HCT116 (cell line): ENCODE measurements at regions not wholly inside any gene's neighbourhood (a gene's known extent, or its start where the extent isn't known, plus 50 kb on each side); places are given as distances from the start of the nearest gene placed in this dataset.

Experiments used
- ATAC-seq: fragments of 200-7000 bp; cut with Tn5 transposase; 2 replicates; pipeline ENCODE4 v1.9.1; 2020; ENCODE audit warnings: mild to moderate bottlenecking, moderate library complexity
- BruUV-seq: library from RNA; stranded (reverse); fragments of 400-500 nt; replicated peaks from 2 replicates; lab custom pipeline; 2021; lab: Mats Ljungman, UMichigan
- CTCF ChIA-PET: fragments of 300-600 bp; sonication (Branson Sonifier 250); formaldehyde crosslinking; loops from one replicate; lab custom pipeline; 2021; ENCODE audit warnings: antibody characterized with exemption; lab: Charles Lee
- POLR2A ChIA-PET: fragments of 300-600, 350-600 bp; sonication (Branson Sonifier 250); formaldehyde crosslinking; loops from one replicate; lab custom pipeline; 2021; ENCODE audit warnings: antibody characterized with exemption; lab: Charles Lee
- RAD21 ChIA-PET, 2 experiments: fragments of 300-600 bp; sonication (Branson Sonifier 250); formaldehyde crosslinking; loops; one replicate each; lab custom pipeline; 2023; ENCODE audit warnings: low total read pairs in 2 of 2; ENCODE audit not compliant: uncharacterized antibody in 2 of 2, unreplicated experiment in 2 of 2, low non-redundant PET in 1 of 2; lab: Charles Lee
- DNase-seq: peaks from one replicate; pipeline ENCODE4 v3.0.0-alpha.2; 2010; ENCODE audit warnings: low read depth, low spot score
- H2AFZ ChIP-seq: fragments of 200-600 bp; shearing (Covaris generic), sonication (generic); 2 replicates; pipeline ENCODE4 v1.6.1; 2017; ENCODE audit warnings: low read depth, mixed run types, mixed read lengths, antibody characterized with exemption, low read length; ENCODE audit not compliant: poor library complexity, severe bottlenecking
- H3K27ac ChIP-seq: 2 replicates; pipeline ENCODE4 v1.5.1; 2012; ENCODE audit warnings: low read depth, low read length
- H3K27me3 ChIP-seq: fragments of 200-600 bp; sonication (generic); 2 replicates; pipeline ENCODE4 v1.6.1; 2016; ENCODE audit warnings: mixed run types, low read length, mixed read lengths; ENCODE audit not compliant: insufficient read depth
- H3K36me3 ChIP-seq, 2 experiments: fragments of 200-500 bp in 1 of 2; fragments of 200-600 bp in 1 of 2; sonication (Bioruptor generic) in 1 of 2; sonication (generic) in 1 of 2; 2 replicates each; pipeline versions ENCODE4 v1.5.1 to v1.6.1; 2014 to 2016; ENCODE audit warnings: low read length in 2 of 2, inconsistent platforms in 1 of 2, mixed read lengths in 1 of 2, mixed run types in 1 of 2; ENCODE audit not compliant: insufficient read depth in 2 of 2, control insufficient read depth in 1 of 2
- H3K4me1 ChIP-seq, 2 experiments: fragments of 200-600 bp in 1 of 2; sonication (generic) in 1 of 2; 2 replicates each; pipeline versions ENCODE4 v1.5.1 to v1.6.1; 2012 to 2017; ENCODE audit warnings: low read length in 2 of 2, inconsistent platforms in 1 of 2, mild to moderate bottlenecking in 1 of 2, mixed read lengths in 1 of 2, mixed run types in 1 of 2, moderate library complexity in 1 of 2; ENCODE audit not compliant: insufficient read depth in 2 of 2, control insufficient read depth in 1 of 2
- H3K4me2 ChIP-seq: fragments of 200-600 bp; sonication (generic); 2 replicates; pipeline ENCODE4 v1.6.1; 2017; ENCODE audit warnings: mixed run types, low read length, mixed read lengths
- H3K4me3 ChIP-seq, 2 experiments: fragments of 200-600 bp in 1 of 2; sonication (generic) in 1 of 2; replicated peaks in 1 of 2; 2 replicates each; pipeline ENCODE4 v1.5.1; 2011 to 2016; ENCODE audit warnings: low read length in 2 of 2, control low read depth in 1 of 2, low read depth in 1 of 2, mild to moderate bottlenecking in 1 of 2, mixed read lengths in 1 of 2, mixed run types in 1 of 2
- H3K79me2 ChIP-seq: fragments of 200-600 bp; sonication (generic); 2 replicates; pipeline ENCODE4 v1.6.1; 2017; ENCODE audit warnings: mild to moderate bottlenecking, mixed run types, low read length, moderate library complexity, mixed read lengths; ENCODE audit not compliant: insufficient read depth
- H3K9ac ChIP-seq: fragments of 200-600 bp; sonication (generic); 2 replicates; pipeline ENCODE4 v1.6.1; 2016; ENCODE audit warnings: low read length, mixed read lengths
- H3K9me2 ChIP-seq: fragments of 200-600 bp; sonication (generic), shearing (Covaris generic); 2 replicates; pipeline ENCODE4 v1.6.1; 2017; ENCODE audit warnings: mixed run types, mild to moderate bottlenecking, moderate library complexity; ENCODE audit not compliant: insufficient read depth
- H3K9me3 ChIP-seq, 2 experiments: fragments of 200-500 bp in 1 of 2; fragments of 200-600 bp in 1 of 2; sonication (Bioruptor generic) in 1 of 2; sonication (generic) in 1 of 2; 2 replicates each; pipeline ENCODE4 v1.6.1; 2014 to 2017; ENCODE audit warnings: low read length in 2 of 2, mixed read lengths in 2 of 2, inconsistent platforms in 1 of 2, low read depth in 1 of 2, mild to moderate bottlenecking in 1 of 2, mixed run types in 1 of 2, moderate library complexity in 1 of 2; ENCODE audit not compliant: control insufficient read depth in 1 of 2, insufficient read depth in 1 of 2
- H4K20me1 ChIP-seq: fragments of 200-600 bp; sonication (generic), shearing (Covaris generic); 2 replicates; pipeline ENCODE4 v1.6.1; 2017; ENCODE audit warnings: mixed run types, mild to moderate bottlenecking, moderate library complexity; ENCODE audit not compliant: insufficient read depth
- CBX3 ChIP-seq: IDR thresholded peaks from 2 replicates; pipeline ENCODE4 v1.6.1; 2012; ENCODE audit warnings: low read depth
- ELF1 ChIP-seq: IDR thresholded peaks from 2 replicates; pipeline ENCODE4 v1.6.1; 2012; ENCODE audit warnings: low read depth, borderline replicate concordance
- EZH2 ChIP-seq: fragments of 200-600 bp; sonication (generic); IDR thresholded peaks from 2 replicates; pipeline ENCODE4 v1.6.1; 2017; ENCODE audit warnings: antibody characterized with exemption, mixed run types
- RAD21 ChIP-seq: IDR thresholded peaks from 2 replicates; pipeline ENCODE4 v1.6.1; 2012; ENCODE audit warnings: low read depth, mild to moderate bottlenecking
- ZNF274 ChIP-seq: fragments of 200-500 bp; sonication (Bioruptor generic); IDR thresholded peaks from 2 replicates; pipeline ENCODE4 v1.6.1; 2014; ENCODE audit warnings: mild to moderate bottlenecking, low read depth, low read length, inconsistent platforms
- intact Hi-C: fragments of 100-400 bp; cut with micrococcal nuclease; formaldehyde crosslinking; loops from 2 replicates; pipeline ENCODE4 v1.10.0; 2022
- TF ChIP-seq, protein P1 (sequence below): IDR thresholded peaks from 2 replicates; pipeline ENCODE4 v1.6.1; 2012; ENCODE audit warnings: low read depth
- TF ChIP-seq, protein P2 (sequence below): IDR thresholded peaks from 2 replicates; pipeline ENCODE4 v1.6.1; 2012
- TF ChIP-seq, protein P3 (sequence below): IDR thresholded peaks from 2 replicates; pipeline ENCODE4 v1.6.1; 2012

DNA sequence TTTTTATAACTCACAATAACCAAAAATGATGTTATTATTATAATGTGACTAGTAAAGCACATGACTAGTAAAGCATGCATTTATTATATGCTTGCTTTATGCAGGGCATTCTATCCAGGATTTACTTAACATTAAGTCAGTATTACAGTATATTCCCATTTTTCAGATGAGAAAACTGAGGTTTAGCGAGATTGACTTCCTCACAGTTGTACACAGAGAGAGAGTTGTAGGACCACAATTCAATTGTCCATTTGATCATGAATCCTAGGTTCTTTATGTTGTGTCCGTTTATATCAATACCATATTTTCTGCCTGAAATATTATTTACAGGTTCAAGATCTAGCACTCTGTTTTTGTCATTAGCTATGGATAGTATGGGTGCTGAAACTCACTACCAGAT is 301.5 kb downstream of the PRL start:
- no peaks in the 10 kb centered on the region for H3K79me2 ChIP-seq
- H3K9me3 ChIP-seq, result no peaks in the 10 kb centered on the region

DNA sequence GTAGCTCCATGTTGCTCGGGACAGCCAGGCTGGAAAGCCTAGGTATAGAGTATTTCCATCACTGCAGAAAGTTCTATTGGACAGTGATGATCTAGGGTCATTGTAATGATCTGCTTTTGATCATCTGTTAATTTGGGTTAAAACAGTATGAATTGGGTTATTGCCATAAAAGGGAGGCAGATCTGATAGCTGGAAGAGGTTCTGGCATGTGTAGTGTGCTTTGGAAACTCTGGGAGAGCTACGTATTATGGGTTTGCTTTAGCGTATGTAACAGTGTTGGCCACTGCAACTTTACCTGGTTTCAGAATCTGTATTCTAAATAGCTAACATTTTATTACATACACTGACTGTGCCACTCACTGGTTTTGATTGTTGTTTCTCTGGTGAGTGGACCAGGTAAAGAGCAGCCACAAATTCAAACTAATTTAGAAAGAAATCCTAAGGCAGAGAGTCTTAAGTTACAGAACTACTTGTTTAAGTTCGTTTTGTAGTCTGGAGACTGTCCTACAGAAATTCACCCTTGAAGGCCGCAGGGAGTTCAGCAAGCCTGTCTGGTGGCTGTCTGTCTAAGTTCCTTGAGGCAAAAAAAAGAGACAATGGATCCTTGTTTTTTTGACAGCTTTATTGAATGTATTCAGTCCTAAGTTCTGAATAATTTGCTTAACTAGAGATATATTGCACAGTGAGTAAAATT is 300.3 kb downstream of the PRL start:
- intact Hi-C loops, result no loop called here
- no peaks in the 10 kb centered on the region for H3K36me3 ChIP-seq
- H3K9me3 ChIP-seq, result no peaks in the 10 kb centered on the region
- no peak overlapping the region for H3K4me3 ChIP-seq
- ChIA-PET RAD21 (no interaction called here), CTCF (no interaction called here), POLR2A (no interaction called here)
- H3K27ac ChIP-seq, result no peak overlapping the region
- H3K79me2 ChIP-seq, result no peaks in the 10 kb centered on the region
- no peak for DNase-seq
- no peaks in the 10 kb centered on the region for H3K9me2 ChIP-seq
- TF ChIP-seq CBX3 (no peak), ELF1 (no peak), RAD21 (no peak), EZH2 (no peak)
- TF ChIP-seq, protein P1, sequence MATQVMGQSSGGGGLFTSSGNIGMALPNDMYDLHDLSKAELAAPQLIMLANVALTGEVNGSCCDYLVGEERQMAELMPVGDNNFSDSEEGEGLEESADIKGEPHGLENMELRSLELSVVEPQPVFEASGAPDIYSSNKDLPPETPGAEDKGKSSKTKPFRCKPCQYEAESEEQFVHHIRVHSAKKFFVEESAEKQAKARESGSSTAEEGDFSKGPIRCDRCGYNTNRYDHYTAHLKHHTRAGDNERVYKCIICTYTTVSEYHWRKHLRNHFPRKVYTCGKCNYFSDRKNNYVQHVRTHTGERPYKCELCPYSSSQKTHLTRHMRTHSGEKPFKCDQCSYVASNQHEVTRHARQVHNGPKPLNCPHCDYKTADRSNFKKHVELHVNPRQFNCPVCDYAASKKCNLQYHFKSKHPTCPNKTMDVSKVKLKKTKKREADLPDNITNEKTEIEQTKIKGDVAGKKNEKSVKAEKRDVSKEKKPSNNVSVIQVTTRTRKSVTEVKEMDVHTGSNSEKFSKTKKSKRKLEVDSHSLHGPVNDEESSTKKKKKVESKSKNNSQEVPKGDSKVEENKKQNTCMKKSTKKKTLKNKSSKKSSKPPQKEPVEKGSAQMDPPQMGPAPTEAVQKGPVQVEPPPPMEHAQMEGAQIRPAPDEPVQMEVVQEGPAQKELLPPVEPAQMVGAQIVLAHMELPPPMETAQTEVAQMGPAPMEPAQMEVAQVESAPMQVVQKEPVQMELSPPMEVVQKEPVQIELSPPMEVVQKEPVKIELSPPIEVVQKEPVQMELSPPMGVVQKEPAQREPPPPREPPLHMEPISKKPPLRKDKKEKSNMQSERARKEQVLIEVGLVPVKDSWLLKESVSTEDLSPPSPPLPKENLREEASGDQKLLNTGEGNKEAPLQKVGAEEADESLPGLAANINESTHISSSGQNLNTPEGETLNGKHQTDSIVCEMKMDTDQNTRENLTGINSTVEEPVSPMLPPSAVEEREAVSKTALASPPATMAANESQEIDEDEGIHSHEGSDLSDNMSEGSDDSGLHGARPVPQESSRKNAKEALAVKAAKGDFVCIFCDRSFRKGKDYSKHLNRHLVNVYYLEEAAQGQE, result no peak
- TF ChIP-seq, protein P2, sequence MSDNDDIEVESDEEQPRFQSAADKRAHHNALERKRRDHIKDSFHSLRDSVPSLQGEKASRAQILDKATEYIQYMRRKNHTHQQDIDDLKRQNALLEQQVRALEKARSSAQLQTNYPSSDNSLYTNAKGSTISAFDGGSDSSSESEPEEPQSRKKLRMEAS, result no peak
- no peaks in the 10 kb centered on the region for H3K27me3 ChIP-seq
- BruUV-seq, result no TSS peak
- no peak overlapping the region for H2AFZ ChIP-seq
- no peaks in the 10 kb centered on the region for H4K20me1 ChIP-seq
- H3K4me2 ChIP-seq, result no peak overlapping the region
- no peak overlapping the region for H3K9ac ChIP-seq
- ATAC-seq, result no peak
- no peaks in the 10 kb centered on the region for H3K4me1 ChIP-seq

More for the DNA sequence above, 301.5 kb downstream of the PRL start:
- ChIA-PET CTCF (no interaction called here), POLR2A (no interaction called here), RAD21 (no interaction called here)
- H3K27me3 ChIP-seq, result no peaks in the 10 kb centered on the region
- no peaks in the 10 kb centered on the region for H3K4me1 ChIP-seq
- H3K4me2 ChIP-seq, result no peak overlapping the region
- DNase-seq (no peak), ATAC-seq (no peak)
- H3K4me3 ChIP-seq, result no peak overlapping the region
- H3K36me3 ChIP-seq, result no peaks in the 10 kb centered on the region
- H3K27ac ChIP-seq, result no peak overlapping the region
- no peak overlapping the region for H2AFZ ChIP-seq
- no TSS peak for BruUV-seq
- no peaks in the 10 kb centered on the region for H3K9me2 ChIP-seq
- TF ChIP-seq, protein P3, sequence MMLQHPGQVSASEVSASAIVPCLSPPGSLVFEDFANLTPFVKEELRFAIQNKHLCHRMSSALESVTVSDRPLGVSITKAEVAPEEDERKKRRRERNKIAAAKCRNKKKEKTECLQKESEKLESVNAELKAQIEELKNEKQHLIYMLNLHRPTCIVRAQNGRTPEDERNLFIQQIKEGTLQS, result no peak
- no peak for TF ChIP-seq ZNF274
- no peaks in the 10 kb centered on the region for H4K20me1 ChIP-seq
- intact Hi-C loops, result no loop called here
- H3K9ac ChIP-seq, result no peak overlapping the region
